Tibial nerve (tissue), 4 donors: ENCODE measurements at regions not wholly inside any gene's neighbourhood (a gene's known extent, or its start where the extent isn't known, plus 50 kb on each side); places are given as distances from the start of the nearest gene placed in this dataset.

ENCODE experiments used
- EP300 ChIP-seq, 2 donors: sonication (generic); formaldehyde crosslinking; IDR thresholded peaks; one replicate each; pipeline ENCODE4 v1.6.1; 2017; ENCODE audit warnings: antibody characterized with exemption in 2 of 2, mild to moderate bottlenecking in 1 of 2
- POLR2A ChIP-seq, 2 donors: fragments of 450-650 bp; IDR thresholded peaks; one replicate each; pipeline ENCODE4 v1.6.1; 2017; ENCODE audit warnings: antibody characterized with exemption in 2 of 2, mild to moderate bottlenecking in 2 of 2, moderate library complexity in 2 of 2
- TF ChIP-seq, protein P1 (sequence below), 5 experiments: fragments of 200-600 bp in 3 of 5; fragments of 450-650 bp in 2 of 5; sonication (generic) in 3 of 5; IDR thresholded peaks; one replicate each; pipeline ENCODE4 v1.5.1; 2016 to 2019; ENCODE audit warnings: antibody characterized with exemption in 5 of 5, mild to moderate bottlenecking in 3 of 5, moderate library complexity in 2 of 5

DNA sequence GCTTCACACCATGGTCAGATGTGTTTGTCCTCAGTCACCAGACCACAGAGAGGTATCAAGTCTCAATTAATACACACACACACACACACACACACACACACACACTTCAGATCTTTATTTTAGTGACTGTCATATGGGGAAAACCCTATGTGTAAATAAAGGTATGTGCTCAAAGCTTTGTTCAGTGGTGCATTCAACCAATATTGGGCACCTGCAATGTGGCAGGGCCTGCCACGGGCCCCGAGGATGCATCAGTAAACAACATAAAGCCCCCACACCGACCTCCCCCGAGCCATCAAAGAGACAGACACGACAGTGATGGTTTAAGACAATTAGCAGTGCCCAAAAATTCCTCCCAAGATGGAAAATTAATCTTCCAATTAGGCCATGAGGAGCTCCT, 51.6 kb downstream of the SHANK2 start:
- TF ChIP-seq, protein P1, sequence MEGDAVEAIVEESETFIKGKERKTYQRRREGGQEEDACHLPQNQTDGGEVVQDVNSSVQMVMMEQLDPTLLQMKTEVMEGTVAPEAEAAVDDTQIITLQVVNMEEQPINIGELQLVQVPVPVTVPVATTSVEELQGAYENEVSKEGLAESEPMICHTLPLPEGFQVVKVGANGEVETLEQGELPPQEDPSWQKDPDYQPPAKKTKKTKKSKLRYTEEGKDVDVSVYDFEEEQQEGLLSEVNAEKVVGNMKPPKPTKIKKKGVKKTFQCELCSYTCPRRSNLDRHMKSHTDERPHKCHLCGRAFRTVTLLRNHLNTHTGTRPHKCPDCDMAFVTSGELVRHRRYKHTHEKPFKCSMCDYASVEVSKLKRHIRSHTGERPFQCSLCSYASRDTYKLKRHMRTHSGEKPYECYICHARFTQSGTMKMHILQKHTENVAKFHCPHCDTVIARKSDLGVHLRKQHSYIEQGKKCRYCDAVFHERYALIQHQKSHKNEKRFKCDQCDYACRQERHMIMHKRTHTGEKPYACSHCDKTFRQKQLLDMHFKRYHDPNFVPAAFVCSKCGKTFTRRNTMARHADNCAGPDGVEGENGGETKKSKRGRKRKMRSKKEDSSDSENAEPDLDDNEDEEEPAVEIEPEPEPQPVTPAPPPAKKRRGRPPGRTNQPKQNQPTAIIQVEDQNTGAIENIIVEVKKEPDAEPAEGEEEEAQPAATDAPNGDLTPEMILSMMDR (IDR thresholded peaks at IDR 0.05): no peak
- no peak for TF ChIP-seq POLR2A (IDR thresholded peaks at IDR 0.05)
- TF ChIP-seq EP300 (IDR thresholded peaks at IDR 0.05): no peak
